ENCODE measurements at regions not wholly inside any gene's neighbourhood (a gene's known extent, or its start where the extent isn't known, plus 50 kb on each side); places are given as distances from the start of the nearest gene placed in this dataset.

DNA sequence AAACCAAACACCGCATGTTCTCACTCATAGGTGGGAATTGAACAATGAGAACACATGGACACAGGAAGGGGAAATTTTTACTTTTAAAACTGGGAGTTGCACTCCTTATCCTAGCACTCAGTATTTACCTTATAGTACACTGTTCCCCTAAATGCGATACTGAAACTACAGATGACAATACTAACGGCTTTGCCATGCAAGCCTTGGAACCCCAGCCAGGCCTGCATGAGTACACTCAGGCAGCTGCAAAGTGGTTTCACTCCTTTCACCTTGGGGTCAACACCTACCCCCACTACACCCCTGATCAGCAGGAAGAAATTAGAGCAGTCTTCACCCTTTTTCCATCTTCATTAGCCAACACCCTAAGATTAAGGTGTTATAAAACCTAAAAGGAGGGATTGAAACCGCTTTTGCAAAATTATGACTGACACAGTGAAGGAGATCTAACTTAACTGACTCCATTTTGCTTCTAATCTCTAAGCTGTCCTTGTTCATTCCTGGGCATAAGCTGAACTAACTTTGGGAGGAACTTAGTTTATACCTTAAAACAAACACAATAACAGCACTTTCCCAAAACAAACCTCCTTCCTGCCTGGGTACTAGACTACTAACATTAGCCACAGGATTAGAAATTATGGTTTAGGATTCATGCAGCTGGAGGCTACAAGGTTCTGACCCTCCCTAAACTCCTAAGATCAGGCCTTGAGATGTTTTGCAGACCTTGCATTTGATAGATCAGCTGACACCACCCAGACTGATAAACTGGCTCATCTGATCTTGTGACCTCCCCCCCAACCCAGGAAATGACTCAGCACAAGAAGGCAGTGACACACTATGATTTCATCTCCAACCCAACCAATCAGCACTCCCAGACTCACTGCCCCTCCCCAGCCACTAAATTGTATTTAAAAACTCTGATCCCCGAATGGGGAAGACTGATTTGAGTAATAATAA, 452.1 kb upstream of the PPP2R3A start (continued):
- TF ChIP-seq, protein P1, sequence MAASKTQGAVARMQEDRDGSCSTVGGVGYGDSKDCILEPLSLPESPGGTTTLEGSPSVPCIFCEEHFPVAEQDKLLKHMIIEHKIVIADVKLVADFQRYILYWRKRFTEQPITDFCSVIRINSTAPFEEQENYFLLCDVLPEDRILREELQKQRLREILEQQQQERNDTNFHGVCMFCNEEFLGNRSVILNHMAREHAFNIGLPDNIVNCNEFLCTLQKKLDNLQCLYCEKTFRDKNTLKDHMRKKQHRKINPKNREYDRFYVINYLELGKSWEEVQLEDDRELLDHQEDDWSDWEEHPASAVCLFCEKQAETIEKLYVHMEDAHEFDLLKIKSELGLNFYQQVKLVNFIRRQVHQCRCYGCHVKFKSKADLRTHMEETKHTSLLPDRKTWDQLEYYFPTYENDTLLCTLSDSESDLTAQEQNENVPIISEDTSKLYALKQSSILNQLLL (CRISPR knock-in tag; IDR thresholded peaks at IDR 0.05; ENCODE audit: borderline replicate concordance) = no peak
- TF ChIP-seq, protein P2, sequence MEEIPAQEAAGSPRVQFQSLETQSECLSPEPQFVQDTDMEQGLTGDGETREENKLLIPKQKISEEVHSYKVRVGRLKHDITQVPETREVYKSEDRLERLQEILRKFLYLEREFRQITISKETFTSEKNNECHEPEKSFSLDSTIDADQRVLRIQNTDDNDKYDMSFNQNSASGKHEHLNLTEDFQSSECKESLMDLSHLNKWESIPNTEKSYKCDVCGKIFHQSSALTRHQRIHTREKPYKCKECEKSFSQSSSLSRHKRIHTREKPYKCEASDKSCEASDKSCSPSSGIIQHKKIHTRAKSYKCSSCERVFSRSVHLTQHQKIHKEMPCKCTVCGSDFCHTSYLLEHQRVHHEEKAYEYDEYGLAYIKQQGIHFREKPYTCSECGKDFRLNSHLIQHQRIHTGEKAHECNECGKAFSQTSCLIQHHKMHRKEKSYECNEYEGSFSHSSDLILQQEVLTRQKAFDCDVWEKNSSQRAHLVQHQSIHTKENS (CRISPR knock-in tag; IDR thresholded peaks at IDR 0.05) = no peak
- TF ChIP-seq NR2F6 (CRISPR knock-in tag; IDR thresholded peaks at IDR 0.05) = peak; percentile 91
- TF ChIP-seq MYBL2 (IDR thresholded peaks at IDR 0.05; ENCODE audit: low read depth) = no peak
- no peak for TF ChIP-seq MYBL2 (CRISPR knock-in tag; IDR thresholded peaks at IDR 0.05; ENCODE audit: borderline replicate concordance)
- TF ChIP-seq ARNT (IDR thresholded peaks at IDR 0.05) = no peak
- TF ChIP-seq KAT7 (CRISPR knock-in tag; IDR thresholded peaks at IDR 0.05; ENCODE audit: borderline replicate concordance) = no peak
- no peak for TF ChIP-seq GATAD2A (IDR thresholded peaks at IDR 0.05)
- TF ChIP-seq IFI16 (CRISPR knock-in tag; IDR thresholded peaks at IDR 0.05) = no peak
- TF ChIP-seq HSF4 (CRISPR knock-in tag; IDR thresholded peaks at IDR 0.05; ENCODE audit: borderline replicate concordance) = peak; percentile 88; the same call in 1 of the 2 replicates
- TF ChIP-seq ILK (tag; IDR thresholded peaks at IDR 0.05; ENCODE audit: borderline replicate concordance, low read depth) = peak; percentile 84; the same call in 1 of the 2 replicates
- TF ChIP-seq MCM7 (IDR thresholded peaks at IDR 0.05) = no peak
- TF ChIP-seq, protein P3, sequence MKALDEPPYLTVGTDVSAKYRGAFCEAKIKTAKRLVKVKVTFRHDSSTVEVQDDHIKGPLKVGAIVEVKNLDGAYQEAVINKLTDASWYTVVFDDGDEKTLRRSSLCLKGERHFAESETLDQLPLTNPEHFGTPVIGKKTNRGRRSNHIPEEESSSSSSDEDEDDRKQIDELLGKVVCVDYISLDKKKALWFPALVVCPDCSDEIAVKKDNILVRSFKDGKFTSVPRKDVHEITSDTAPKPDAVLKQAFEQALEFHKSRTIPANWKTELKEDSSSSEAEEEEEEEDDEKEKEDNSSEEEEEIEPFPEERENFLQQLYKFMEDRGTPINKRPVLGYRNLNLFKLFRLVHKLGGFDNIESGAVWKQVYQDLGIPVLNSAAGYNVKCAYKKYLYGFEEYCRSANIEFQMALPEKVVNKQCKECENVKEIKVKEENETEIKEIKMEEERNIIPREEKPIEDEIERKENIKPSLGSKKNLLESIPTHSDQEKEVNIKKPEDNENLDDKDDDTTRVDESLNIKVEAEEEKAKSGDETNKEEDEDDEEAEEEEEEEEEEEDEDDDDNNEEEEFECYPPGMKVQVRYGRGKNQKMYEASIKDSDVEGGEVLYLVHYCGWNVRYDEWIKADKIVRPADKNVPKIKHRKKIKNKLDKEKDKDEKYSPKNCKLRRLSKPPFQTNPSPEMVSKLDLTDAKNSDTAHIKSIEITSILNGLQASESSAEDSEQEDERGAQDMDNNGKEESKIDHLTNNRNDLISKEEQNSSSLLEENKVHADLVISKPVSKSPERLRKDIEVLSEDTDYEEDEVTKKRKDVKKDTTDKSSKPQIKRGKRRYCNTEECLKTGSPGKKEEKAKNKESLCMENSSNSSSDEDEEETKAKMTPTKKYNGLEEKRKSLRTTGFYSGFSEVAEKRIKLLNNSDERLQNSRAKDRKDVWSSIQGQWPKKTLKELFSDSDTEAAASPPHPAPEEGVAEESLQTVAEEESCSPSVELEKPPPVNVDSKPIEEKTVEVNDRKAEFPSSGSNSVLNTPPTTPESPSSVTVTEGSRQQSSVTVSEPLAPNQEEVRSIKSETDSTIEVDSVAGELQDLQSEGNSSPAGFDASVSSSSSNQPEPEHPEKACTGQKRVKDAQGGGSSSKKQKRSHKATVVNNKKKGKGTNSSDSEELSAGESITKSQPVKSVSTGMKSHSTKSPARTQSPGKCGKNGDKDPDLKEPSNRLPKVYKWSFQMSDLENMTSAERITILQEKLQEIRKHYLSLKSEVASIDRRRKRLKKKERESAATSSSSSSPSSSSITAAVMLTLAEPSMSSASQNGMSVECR (CRISPR knock-in tag; IDR thresholded peaks at IDR 0.05) = no peak
- peak; percentile 95 for TF ChIP-seq OTX1 (CRISPR knock-in tag; IDR thresholded peaks at IDR 0.05)
- no peak for TF ChIP-seq SMC3 (conservative IDR thresholded peaks at IDR 0.05; ENCODE audit: insufficient read depth, low read depth, low read length)
- TF ChIP-seq, protein P4, sequence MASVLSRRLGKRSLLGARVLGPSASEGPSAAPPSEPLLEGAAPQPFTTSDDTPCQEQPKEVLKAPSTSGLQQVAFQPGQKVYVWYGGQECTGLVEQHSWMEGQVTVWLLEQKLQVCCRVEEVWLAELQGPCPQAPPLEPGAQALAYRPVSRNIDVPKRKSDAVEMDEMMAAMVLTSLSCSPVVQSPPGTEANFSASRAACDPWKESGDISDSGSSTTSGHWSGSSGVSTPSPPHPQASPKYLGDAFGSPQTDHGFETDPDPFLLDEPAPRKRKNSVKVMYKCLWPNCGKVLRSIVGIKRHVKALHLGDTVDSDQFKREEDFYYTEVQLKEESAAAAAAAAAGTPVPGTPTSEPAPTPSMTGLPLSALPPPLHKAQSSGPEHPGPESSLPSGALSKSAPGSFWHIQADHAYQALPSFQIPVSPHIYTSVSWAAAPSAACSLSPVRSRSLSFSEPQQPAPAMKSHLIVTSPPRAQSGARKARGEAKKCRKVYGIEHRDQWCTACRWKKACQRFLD (CRISPR knock-in tag; IDR thresholded peaks at IDR 0.05) = peak; percentile 98
- no peak for TF ChIP-seq SPI1 (IDR thresholded peaks at IDR 0.05; ENCODE audit: borderline replicate concordance, low read depth, low read length)
- TF ChIP-seq TAL1 (IDR thresholded peaks at IDR 0.05) = 0 out of 2 replicates have a peak, but pooled peaks have one; percentile 12

Measured in K562 (cell line).